LHCN-M2 (cell line): ENCODE measurements at regions not wholly inside any gene's neighbourhood (a gene's known extent, or its start where the extent isn't known, plus 50 kb on each side); places are given as distances from the start of the nearest gene placed in this dataset.
"Not testable (repeated sequence)": the region's sequence is repeated elsewhere in the genome, so short reads cannot be mapped to it uniquely, and the experiment has no call there.

Source experiments
- DNase-seq: peaks from one replicate; pipeline ENCODE4 v3.0.0-alpha.2; 2012; ENCODE audit warnings: low read depth

- DNase-seq: no peak
Measured at GRCh38 chr11:69219991-69220390, 64.3 kb downstream of the SMIM38 start.

GRCh38 chr11:69220561-69221051 is 64.9 kb downstream of the SMIM38 start:
- DNase-seq: no peak

- DNase-seq: no peak
Measured at GRCh38 chr11:69221086-69221485, 65.4 kb downstream of the SMIM38 start.

- DNase-seq: not testable (repeated sequence)
Measured at GRCh38 chr11:69221636-69222035, 65.9 kb downstream of the SMIM38 start.

GRCh38 chr11:69227271-69227670 is 66.7 kb upstream of the MYEOV start:
- DNase-seq: no peak

- DNase-seq: no peak
Measured at GRCh38 chr11:69229511-69229910, 64.4 kb upstream of the MYEOV start.

- no peak for DNase-seq
Measured at GRCh38 chr11:69230856-69231425, 63.0 kb upstream of the MYEOV start.

GRCh38 chr11:69231466-69232018 is 62.4 kb upstream of the MYEOV start:
- DNase-seq: no peak

- DNase-seq: no peak
Measured at GRCh38 chr11:69232821-69233743, 60.9 kb upstream of the MYEOV start.

GRCh38 chr11:69233744-69234570 is 60.0 kb upstream of the MYEOV start:
- no peak for DNase-seq

GRCh38 chr11:69234740-69235710 is 58.9 kb upstream of the MYEOV start:
- no peak for DNase-seq

- no peak for DNase-seq
Measured at GRCh38 chr11:69238573-69239351, 55.2 kb upstream of the MYEOV start.

GRCh38 chr11:69239641-69240040 is 54.3 kb upstream of the MYEOV start:
- no peak for DNase-seq

GRCh38 chr11:69240332-69241074 is 53.5 kb upstream of the MYEOV start:
- no peak for DNase-seq

- no peak for DNase-seq
Measured at GRCh38 chr11:69241075-69241740, 52.7 kb upstream of the MYEOV start.

GRCh38 chr11:69241844-69242243 is 52.1 kb upstream of the MYEOV start:
- DNase-seq: no peak

- no peak for DNase-seq
Measured at GRCh38 chr11:69242266-69242920, 51.6 kb upstream of the MYEOV start.
